Panc1 (cell line): ENCODE measurements at regions not wholly inside any gene's neighbourhood (a gene's known extent, or its start where the extent isn't known, plus 50 kb on each side); places are given as distances from the start of the nearest gene placed in this dataset.

Experiments used
- POLR2AphosphoS5 ChIP-seq: IDR thresholded peaks from 2 replicates; pipeline ENCODE4 v1.6.1; 2012; ENCODE audit warnings: mild to moderate bottlenecking, low read depth, low read length, moderate library complexity
- SIN3A ChIP-seq: IDR thresholded peaks from 2 replicates; pipeline ENCODE4 v1.6.1; 2012; ENCODE audit warnings: low read depth, mild to moderate bottlenecking, low read length, moderate library complexity, borderline replicate concordance; ENCODE audit not compliant: insufficient read depth
- TF ChIP-seq, protein P1 (sequence below): fragments of 450-650 bp; IDR thresholded peaks from 2 replicates; pipeline ENCODE4 v1.5.1; 2017; ENCODE audit warnings: mild to moderate bottlenecking
- TF ChIP-seq, protein P2 (sequence below), 2 experiments: IDR thresholded peaks; 2 replicates each; pipeline ENCODE4 v1.6.1; 2011 to 2012; ENCODE audit warnings: low read depth in 2 of 2, control low read depth in 1 of 2, low read length in 1 of 2, mild to moderate bottlenecking in 1 of 2, moderate library complexity in 1 of 2; ENCODE audit not compliant: insufficient read depth in 1 of 2

DNA sequence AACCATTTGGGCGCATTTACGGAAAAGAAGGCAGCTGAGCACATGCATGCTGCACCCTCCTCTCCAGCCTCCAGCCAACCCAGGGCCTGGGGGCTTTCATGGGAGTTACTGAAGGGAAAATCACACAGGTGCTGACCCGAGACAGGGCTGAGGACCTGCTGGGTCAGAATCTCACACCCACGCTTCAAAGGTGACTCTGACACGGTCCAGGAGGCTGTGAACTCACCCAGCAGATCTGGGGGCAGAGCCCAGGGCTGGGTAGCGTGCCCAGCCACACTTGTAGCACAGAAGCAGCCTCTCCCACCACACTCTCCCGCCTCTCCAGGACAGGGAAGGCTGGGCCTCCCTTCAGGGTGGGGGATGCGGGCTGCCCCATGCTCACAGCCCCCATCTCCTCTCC is 347.6 kb downstream of the CTTN start:
- TF ChIP-seq, protein P1, sequence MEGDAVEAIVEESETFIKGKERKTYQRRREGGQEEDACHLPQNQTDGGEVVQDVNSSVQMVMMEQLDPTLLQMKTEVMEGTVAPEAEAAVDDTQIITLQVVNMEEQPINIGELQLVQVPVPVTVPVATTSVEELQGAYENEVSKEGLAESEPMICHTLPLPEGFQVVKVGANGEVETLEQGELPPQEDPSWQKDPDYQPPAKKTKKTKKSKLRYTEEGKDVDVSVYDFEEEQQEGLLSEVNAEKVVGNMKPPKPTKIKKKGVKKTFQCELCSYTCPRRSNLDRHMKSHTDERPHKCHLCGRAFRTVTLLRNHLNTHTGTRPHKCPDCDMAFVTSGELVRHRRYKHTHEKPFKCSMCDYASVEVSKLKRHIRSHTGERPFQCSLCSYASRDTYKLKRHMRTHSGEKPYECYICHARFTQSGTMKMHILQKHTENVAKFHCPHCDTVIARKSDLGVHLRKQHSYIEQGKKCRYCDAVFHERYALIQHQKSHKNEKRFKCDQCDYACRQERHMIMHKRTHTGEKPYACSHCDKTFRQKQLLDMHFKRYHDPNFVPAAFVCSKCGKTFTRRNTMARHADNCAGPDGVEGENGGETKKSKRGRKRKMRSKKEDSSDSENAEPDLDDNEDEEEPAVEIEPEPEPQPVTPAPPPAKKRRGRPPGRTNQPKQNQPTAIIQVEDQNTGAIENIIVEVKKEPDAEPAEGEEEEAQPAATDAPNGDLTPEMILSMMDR, result no peak
- TF ChIP-seq, protein P2, sequence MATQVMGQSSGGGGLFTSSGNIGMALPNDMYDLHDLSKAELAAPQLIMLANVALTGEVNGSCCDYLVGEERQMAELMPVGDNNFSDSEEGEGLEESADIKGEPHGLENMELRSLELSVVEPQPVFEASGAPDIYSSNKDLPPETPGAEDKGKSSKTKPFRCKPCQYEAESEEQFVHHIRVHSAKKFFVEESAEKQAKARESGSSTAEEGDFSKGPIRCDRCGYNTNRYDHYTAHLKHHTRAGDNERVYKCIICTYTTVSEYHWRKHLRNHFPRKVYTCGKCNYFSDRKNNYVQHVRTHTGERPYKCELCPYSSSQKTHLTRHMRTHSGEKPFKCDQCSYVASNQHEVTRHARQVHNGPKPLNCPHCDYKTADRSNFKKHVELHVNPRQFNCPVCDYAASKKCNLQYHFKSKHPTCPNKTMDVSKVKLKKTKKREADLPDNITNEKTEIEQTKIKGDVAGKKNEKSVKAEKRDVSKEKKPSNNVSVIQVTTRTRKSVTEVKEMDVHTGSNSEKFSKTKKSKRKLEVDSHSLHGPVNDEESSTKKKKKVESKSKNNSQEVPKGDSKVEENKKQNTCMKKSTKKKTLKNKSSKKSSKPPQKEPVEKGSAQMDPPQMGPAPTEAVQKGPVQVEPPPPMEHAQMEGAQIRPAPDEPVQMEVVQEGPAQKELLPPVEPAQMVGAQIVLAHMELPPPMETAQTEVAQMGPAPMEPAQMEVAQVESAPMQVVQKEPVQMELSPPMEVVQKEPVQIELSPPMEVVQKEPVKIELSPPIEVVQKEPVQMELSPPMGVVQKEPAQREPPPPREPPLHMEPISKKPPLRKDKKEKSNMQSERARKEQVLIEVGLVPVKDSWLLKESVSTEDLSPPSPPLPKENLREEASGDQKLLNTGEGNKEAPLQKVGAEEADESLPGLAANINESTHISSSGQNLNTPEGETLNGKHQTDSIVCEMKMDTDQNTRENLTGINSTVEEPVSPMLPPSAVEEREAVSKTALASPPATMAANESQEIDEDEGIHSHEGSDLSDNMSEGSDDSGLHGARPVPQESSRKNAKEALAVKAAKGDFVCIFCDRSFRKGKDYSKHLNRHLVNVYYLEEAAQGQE (IDR thresholded peaks at IDR 0.05; ENCODE audit: insufficient read depth in 1 of 2, low read depth in 2 of 2, low read length in 1 of 2), result no peak
- TF ChIP-seq POLR2AphosphoS5, result no peak
- TF ChIP-seq SIN3A, result no peak
